Spleen (tissue), 7 donors: ENCODE measurements at regions not wholly inside any gene's neighbourhood (a gene's known extent, or its start where the extent isn't known, plus 50 kb on each side); places are given as distances from the start of the nearest gene placed in this dataset.

Source experiments
- CTCF ChIP-seq, 11 experiments: fragments of 200-600 bp in 7 of 11; fragments of 450-650 bp in 4 of 11; sonication (generic) in 4 of 11; IDR thresholded peaks in 8 of 11; conservative IDR thresholded peaks in 3 of 11; 1 replicate in 7 of 11; 2 replicates in 4 of 11; pipeline versions ENCODE4 v1.4.0 to v1.8.0; 2016 to 2021; ENCODE audit warnings: antibody characterized with exemption in 11 of 11, inconsistent platforms in 4 of 11, mild to moderate bottlenecking in 1 of 11
- POLR2A ChIP-seq, 3 donors: fragments of 450-650 bp; IDR thresholded peaks; one replicate each; pipeline ENCODE4 v1.5.1; 2017; ENCODE audit warnings: antibody characterized with exemption in 3 of 3, mild to moderate bottlenecking in 1 of 3
- donor health status: DM: no; HTN: no; CAD: no; lungs with moderate emphysema.
- donor health status: DM: no; HTN: no; CAD: no.
- donor health status: DM: no; HTN: no; CAD: no.

GRCh38 chr5:17732351-17732923 lies 98.2 kb downstream of the TAF11L14 start:
- no peak for TF ChIP-seq CTCF (IDR thresholded peaks at IDR 0.05 in 8 of 11, conservative IDR thresholded peaks at IDR 0.05 in 3 of 11)
- TF ChIP-seq POLR2A (IDR thresholded peaks at IDR 0.05), result no peak
